Activated CD4-positive, alpha-beta T cell treated with anti-CD3 and anti-CD28 coated beads for 36 hours (primary cell): ENCODE measurements at regions not wholly inside any gene's neighbourhood (a gene's known extent, or its start where the extent isn't known, plus 50 kb on each side); places are given as distances from the start of the nearest gene placed in this dataset.
"Not testable (repeated sequence)": the region's sequence is repeated elsewhere in the genome, so short reads cannot be mapped to it uniquely, and the experiment has no call there.

Source experiments
- ATAC-seq: fragments of 200-7000 bp; cut with Tn5 transposase; one replicate; pipeline ENCODE4 v1.10.0; 2021; ENCODE audit warnings: mild to moderate bottlenecking, moderate library complexity
- CTCF ChIA-PET: fragments of 350-600 bp; sonication (Branson Sonifier 250); formaldehyde crosslinking; loops from one replicate; lab custom pipeline; 2021; ENCODE audit warnings: antibody characterized with exemption; lab: Charles Lee
- POLR2A ChIA-PET: fragments of 350-600 bp; sonication (Branson Sonifier 250); formaldehyde crosslinking; loops from one replicate; lab custom pipeline; 2021; ENCODE audit warnings: antibody characterized with exemption, inconsistent platforms; lab: Charles Lee
- DNase-seq: peaks from one replicate; pipeline ENCODE4 v3.0.0-alpha.2; 2020
- H3K27ac Mint-ChIP-seq: one replicate; pipeline ENCODE4 v1.8.0; 2021; ENCODE audit warnings: mixed read lengths
- H3K27me3 Mint-ChIP-seq: one replicate; pipeline ENCODE4 v1.8.0; 2021; ENCODE audit warnings: mixed read lengths
- H3K36me3 Mint-ChIP-seq: one replicate; pipeline ENCODE4 v1.8.0; 2021; ENCODE audit warnings: low read depth, mixed read lengths
- H3K4me1 Mint-ChIP-seq: one replicate; pipeline ENCODE4 v1.8.0; 2021; ENCODE audit warnings: mixed read lengths
- H3K4me3 Mint-ChIP-seq: one replicate; pipeline ENCODE4 v1.8.0; 2021; ENCODE audit warnings: mild to moderate bottlenecking, moderate library complexity, mixed read lengths
- H3K9me3 Mint-ChIP-seq: one replicate; pipeline ENCODE4 v1.8.0; 2021; ENCODE audit warnings: low read depth, mixed read lengths
- intact Hi-C, 2 experiments: fragments of 100-400 bp; cut with DNase I in 1 of 2; cut with micrococcal nuclease in 1 of 2; formaldehyde crosslinking; loops; one replicate each; pipeline versions ENCODE4 v1.14.2 to v1.15.1; 2022 to 2024; cut with DNase I, micrococcal nuclease

DNA sequence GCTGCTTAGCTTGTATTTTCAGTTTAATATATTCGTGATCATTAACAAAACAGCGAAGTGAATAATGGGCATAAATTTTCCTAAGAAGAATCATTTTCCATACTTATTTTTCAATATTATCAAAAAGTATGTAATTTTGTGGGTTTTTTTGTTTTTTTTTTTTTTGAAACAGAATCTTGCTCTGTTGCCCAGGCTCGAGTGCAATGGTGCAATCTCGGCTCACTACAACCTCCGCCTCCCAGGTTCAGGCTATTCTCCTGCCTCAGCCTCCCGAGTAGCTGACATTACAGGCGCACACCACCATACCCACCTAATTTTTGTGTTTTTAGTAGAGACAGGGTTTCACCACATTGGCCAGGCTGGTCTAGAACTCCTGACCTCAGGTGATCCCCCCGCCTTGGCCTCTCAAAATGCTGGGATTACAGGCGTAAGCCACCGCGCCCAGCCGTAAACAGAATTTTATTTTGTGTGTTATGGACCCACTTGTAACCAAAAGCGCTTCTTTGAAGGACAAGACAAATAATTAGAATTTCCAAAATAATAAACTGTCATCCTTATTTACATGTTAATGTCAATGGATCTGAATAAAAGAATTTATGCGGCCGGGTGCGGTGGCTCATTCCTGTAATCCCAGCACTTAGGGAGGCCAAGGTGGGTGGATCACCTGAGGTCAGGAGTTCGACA, 286.5 kb upstream of the MKLN1 start:
- DNase-seq, H3K4me3 Mint-ChIP-seq, H3K27me3 Mint-ChIP-seq, ATAC-seq, H3K9me3 Mint-ChIP-seq: not testable (repeated sequence)
- ChIA-PET POLR2A (interaction anchor here (0.7 to 1.5 kb wide), 5 partner anchors 51 to 144 kb away, joined by 3 to 15 read pairs (median 3); no protein-coding TSS in a partner anchor), CTCF (interaction anchor here (0.7 to 4.9 kb wide), 40 partner anchors 12 to 173 kb away, joined by 3 to 96 read pairs (median 7); no protein-coding TSS in a partner anchor)
- Mint-ChIP-seq H3K4me1 (peaks cover 59% of the 10 kb centered on the region), H3K36me3 (peaks cover 27% of the 10 kb centered on the region), H3K27ac (peak overlapping the region; percentile 82)
- intact Hi-C loops: loop anchor here (2.0 kb wide), 2 partner anchors 34 to 144 kb away; no protein-coding TSS in a partner anchor

DNA sequence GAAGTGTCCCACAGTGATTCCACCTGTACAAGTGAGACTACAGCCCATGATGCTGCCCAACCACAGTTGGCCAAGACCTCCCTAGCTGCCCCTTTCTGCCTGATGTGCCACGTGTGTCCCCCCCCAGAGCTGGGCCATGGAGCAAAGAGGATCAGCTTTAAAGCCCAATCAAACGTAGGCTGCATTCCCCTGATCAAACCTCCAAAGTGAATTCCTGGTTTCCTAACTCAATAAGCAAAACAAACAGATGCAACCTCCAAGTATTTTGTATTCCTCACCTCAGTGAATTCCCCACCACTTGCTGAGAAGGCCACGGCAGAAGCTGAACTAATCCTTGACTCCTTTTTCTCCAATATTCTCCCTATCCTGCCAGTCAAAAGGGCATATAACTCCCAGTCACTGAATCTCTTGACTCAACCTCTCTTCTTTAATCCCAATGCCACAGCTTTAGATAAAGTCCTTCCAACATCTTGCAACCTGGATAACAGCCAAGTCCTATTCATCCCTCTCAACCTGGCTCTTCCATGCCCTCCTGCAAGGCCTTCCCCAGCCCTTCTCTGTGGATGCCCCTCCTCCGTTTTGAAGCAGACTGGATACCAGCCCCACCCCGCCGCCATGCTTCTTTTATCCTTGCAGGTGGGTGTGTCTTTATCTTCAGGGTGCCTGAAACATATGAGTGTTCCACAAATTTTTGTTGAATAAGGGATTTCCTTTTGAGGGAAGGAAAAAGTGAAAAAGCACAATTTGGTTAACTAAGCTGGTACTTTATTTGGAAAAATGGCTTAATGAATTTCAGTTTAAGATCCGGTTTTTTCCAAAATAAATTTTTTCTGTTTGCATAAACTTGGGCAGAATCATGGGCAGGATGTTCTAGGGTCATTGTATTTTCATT, 285.2 kb upstream of the MKLN1 start:
- ChIA-PET CTCF (interaction anchor here (0.6 to 4.9 kb wide), 13 partner anchors 11 to 146 kb away, joined by 3 to 96 read pairs (median 3); no protein-coding TSS in a partner anchor), POLR2A (interaction anchor here (0.7 to 1.0 kb wide), 2 partner anchors 82 to 129 kb away, joined by 3 read pairs; no protein-coding TSS in a partner anchor)
- H3K36me3 Mint-ChIP-seq: peaks cover 38% of the 10 kb centered on the region
- peak overlapping the region; percentile 61 for H3K27ac Mint-ChIP-seq
- DNase-seq (no peak), ATAC-seq (no peak)
- peaks cover 55% of the 10 kb centered on the region for H3K4me1 Mint-ChIP-seq
- peaks cover 8% of the 10 kb centered on the region for H3K9me3 Mint-ChIP-seq
- no peaks in the 10 kb centered on the region for H3K27me3 Mint-ChIP-seq
- H3K4me3 Mint-ChIP-seq: no peak overlapping the region
- intact Hi-C loops: no loop called here

DNA sequence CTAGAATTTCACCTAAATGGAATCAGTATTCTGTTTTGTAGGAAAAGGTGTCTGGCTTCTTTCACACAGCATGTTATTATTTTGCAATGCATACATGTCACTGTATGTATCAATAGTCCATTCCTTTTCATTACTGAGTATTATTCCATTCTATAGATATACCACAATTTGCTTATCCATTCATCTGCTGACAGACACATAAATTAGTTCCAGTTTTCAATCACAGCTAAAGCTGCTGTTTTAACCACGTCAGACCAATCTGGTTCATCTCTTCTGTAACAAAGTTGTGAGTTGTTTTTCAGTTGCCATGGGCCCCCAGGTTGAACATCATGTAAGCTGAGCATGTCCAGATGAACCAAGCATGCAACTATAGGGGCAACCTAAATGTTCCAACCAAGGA, 282.1 kb upstream of the MKLN1 start:
- peaks cover 60% of the 10 kb centered on the region for H3K4me1 Mint-ChIP-seq
- no peaks in the 10 kb centered on the region for H3K27me3 Mint-ChIP-seq
- intact Hi-C loops: no loop called here
- CTCF ChIA-PET: interaction anchor here (0.5 to 1.3 kb wide), 3 partner anchors 64 to 468 kb away, joined by 3 to 4 read pairs (median 3); no protein-coding TSS in a partner anchor
- ATAC-seq (no peak), DNase-seq (no peak)
- H3K4me3 Mint-ChIP-seq: no peak overlapping the region
- peak overlapping the region; percentile 37 for H3K27ac Mint-ChIP-seq
- peaks cover 50% of the 10 kb centered on the region for H3K36me3 Mint-ChIP-seq
- peaks cover 8% of the 10 kb centered on the region for H3K9me3 Mint-ChIP-seq
- POLR2A ChIA-PET: interaction anchor here (1.1 kb wide), 1 partner anchor 101 kb away, joined by 3 read pairs; no protein-coding TSS in a partner anchor

DNA sequence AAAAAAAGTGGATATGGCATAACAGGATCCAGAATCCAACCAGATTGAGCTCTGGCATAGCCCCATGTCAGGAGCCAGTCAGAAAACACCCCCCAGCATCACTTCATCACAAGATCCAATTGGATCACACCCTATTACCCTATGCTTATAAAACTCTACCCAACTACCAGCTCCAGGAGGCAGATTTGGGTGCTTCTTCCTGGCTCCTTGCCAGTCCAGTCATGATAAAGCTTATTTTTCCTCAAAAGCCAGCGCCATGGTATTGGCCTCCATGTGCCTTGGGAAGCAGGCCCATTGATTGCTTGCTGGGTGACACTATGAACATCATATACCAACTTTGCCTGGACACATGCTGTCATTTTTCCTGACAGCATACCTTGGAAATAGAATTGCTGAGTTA, 281.4 kb upstream of the MKLN1 start:
- no peak overlapping the region for H3K4me3 Mint-ChIP-seq
- ChIA-PET CTCF (interaction anchor here (0.5 to 1.3 kb wide), 3 partner anchors 64 to 468 kb away, joined by 3 to 4 read pairs (median 3); no protein-coding TSS in a partner anchor), POLR2A (interaction anchor here (1.1 kb wide), 1 partner anchor 101 kb away, joined by 3 read pairs; no protein-coding TSS in a partner anchor)
- DNase-seq (no peak), ATAC-seq (no peak)
- peaks cover 62% of the 10 kb centered on the region for H3K4me1 Mint-ChIP-seq
- H3K27ac Mint-ChIP-seq: peak overlapping the region; percentile 21
- intact Hi-C loops: no loop called here
- peaks cover 8% of the 10 kb centered on the region for H3K9me3 Mint-ChIP-seq
- no peaks in the 10 kb centered on the region for H3K27me3 Mint-ChIP-seq
- H3K36me3 Mint-ChIP-seq: peaks cover 52% of the 10 kb centered on the region

DNA sequence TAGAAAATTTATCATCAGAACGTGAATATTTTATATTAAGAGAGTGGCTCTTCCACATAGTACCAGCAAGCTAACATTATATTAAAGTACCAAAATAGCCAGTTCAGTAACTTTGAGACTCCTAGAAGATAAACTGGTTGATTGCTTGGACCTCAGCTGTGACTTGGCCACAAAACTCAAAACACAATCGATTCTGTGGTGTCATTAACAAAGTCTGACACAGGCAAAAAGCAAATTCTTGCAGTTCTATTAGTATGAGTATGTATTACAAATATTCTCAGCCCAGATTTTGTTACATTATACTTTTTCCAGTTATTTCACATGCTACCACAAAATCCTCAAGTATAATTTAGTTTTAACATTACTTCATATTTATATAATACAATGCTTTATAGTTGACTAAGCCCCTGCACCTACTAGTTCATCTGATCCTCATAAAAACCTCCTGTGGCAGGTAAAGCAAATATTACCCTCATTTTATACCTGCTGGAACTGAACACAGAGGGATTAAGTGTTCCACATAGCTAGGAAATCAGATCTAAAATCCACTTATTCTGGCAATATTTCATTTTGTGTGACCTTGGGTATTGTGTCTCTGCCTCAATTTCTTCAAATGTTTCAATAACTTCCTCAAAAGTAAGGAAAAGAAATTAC, 279.9 kb upstream of the MKLN1 start:
- DNase-seq: no peak
- POLR2A ChIA-PET: no interaction called here
- Mint-ChIP-seq H3K27ac (no peak overlapping the region), H3K9me3 (peaks cover 8% of the 10 kb centered on the region), H3K36me3 (peaks cover 52% of the 10 kb centered on the region), H3K27me3 (no peaks in the 10 kb centered on the region), H3K4me3 (no peak overlapping the region), H3K4me1 (peaks cover 62% of the 10 kb centered on the region)
- CTCF ChIA-PET: interaction anchor here (0.8 to 0.9 kb wide), 2 partner anchors 8 to 465 kb away, joined by 3 read pairs; no protein-coding TSS in a partner anchor
- no peak for ATAC-seq
- intact Hi-C loops: no loop called here

DNA sequence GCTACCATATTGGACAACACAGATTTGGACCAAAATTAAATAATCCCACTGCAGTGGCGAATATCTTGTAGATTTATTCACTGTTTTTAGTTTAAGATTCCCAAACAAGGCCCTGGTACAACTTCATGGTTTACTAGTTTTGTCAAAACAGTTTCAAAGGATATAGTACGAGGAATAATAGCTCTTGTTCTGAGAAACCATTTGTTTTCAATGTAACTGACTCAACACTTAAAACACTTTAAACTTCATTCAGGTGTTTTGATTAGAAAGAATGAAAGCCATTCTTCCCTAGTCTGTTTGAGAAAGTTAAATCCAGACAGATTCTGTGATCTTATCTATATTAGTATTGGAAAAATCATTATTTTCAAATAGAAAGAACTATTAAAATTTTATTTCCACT, 276.4 kb upstream of the MKLN1 start:
- H3K27ac Mint-ChIP-seq: no peak overlapping the region
- POLR2A ChIA-PET: no interaction called here
- DNase-seq (no peak), ATAC-seq (no peak)
- no peak overlapping the region for H3K4me3 Mint-ChIP-seq
- no peaks in the 10 kb centered on the region for H3K27me3 Mint-ChIP-seq
- CTCF ChIA-PET: interaction anchor here (0.6 to 1.0 kb wide), 5 partner anchors 11 to 77 kb away, joined by 3 to 6 read pairs (median 3); no protein-coding TSS in a partner anchor
- peaks cover under 1% of the 10 kb centered on the region for H3K9me3 Mint-ChIP-seq
- H3K36me3 Mint-ChIP-seq: peaks cover 41% of the 10 kb centered on the region
- peaks cover 70% of the 10 kb centered on the region for H3K4me1 Mint-ChIP-seq
- intact Hi-C loops: no loop called here

DNA sequence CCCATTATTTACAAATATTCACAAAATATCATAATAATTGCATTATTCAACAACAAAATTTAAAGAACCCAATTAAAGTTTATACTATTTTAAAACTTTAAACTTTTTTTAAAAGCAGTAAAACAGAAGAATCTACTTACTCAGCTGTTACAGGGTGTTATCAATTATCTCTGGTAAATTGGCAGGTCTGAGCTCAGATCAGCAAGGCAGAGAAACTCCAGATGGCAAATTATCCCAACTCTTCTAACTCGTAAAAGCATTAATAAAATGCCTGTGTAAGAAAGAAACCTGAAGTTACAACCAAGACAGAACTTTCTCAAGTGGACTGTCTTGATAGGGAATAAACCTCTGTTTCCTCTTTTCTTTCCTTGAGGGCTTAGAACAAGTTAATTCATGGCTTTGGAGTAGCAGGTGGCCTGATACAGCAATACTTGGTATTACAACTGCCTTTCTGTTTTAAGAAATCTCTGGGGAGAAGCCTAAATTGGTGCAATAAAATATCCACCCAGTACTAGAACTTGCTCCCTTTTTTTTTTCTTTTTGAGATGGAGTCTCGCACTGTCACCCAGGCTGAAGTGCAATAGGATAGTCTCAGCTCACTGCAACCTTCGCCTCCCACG, 275.3 kb upstream of the MKLN1 start:
- peaks cover 75% of the 10 kb centered on the region for H3K4me1 Mint-ChIP-seq
- no peak overlapping the region for H3K27ac Mint-ChIP-seq
- POLR2A ChIA-PET: no interaction called here

DNA sequence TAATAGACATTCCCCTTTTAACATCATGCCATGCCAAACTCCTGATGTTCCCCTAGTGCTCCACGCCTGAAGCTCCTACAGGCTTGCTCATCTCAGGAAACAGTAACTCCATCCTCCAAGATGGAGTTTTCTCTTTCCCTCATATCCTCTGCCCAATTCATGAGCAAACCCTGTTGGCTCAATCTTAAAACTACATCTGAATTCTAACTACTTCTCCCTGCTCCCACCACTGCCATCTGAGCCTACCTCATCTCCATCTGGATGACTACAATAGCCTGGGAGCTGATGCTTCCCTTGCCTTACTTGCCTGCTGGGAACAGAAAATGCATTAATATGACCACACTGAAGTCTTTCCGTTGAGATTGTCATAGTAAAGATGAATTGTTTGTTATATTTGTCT, 271.7 kb upstream of the MKLN1 start:
- ChIA-PET POLR2A (interaction anchor here (0.6 kb wide), 1 partner anchor 98 kb away, joined by 4 read pairs; no protein-coding TSS in a partner anchor), CTCF (interaction anchor here (0.6 to 5.7 kb wide), 7 partner anchors 9 to 451 kb away, joined by 3 to 35 read pairs (median 5); no protein-coding TSS in a partner anchor)
- intact Hi-C loops: no loop called here
- Mint-ChIP-seq H3K27ac (peak overlapping the region; percentile 76), H3K4me1 (peaks cover 63% of the 10 kb centered on the region), H3K36me3 (peaks cover 22% of the 10 kb centered on the region), H3K9me3 (no peaks in the 10 kb centered on the region), H3K4me3 (no peak overlapping the region), H3K27me3 (no peaks in the 10 kb centered on the region)
- ATAC-seq (no peak), DNase-seq (no peak)

More for the DNA sequence above, 275.3 kb upstream of the MKLN1 start:
- peaks cover 36% of the 10 kb centered on the region for H3K36me3 Mint-ChIP-seq
- no peaks in the 10 kb centered on the region for H3K9me3 Mint-ChIP-seq
- DNase-seq: no peak
- intact Hi-C loops: no loop called here
- ATAC-seq: no peak
- H3K27me3 Mint-ChIP-seq: no peaks in the 10 kb centered on the region
- CTCF ChIA-PET: interaction anchor here (1.0 to 2.9 kb wide), 4 partner anchors 11 to 71 kb away, joined by 3 to 13 read pairs (median 4); no protein-coding TSS in a partner anchor
- H3K4me3 Mint-ChIP-seq: no peak overlapping the region

DNA sequence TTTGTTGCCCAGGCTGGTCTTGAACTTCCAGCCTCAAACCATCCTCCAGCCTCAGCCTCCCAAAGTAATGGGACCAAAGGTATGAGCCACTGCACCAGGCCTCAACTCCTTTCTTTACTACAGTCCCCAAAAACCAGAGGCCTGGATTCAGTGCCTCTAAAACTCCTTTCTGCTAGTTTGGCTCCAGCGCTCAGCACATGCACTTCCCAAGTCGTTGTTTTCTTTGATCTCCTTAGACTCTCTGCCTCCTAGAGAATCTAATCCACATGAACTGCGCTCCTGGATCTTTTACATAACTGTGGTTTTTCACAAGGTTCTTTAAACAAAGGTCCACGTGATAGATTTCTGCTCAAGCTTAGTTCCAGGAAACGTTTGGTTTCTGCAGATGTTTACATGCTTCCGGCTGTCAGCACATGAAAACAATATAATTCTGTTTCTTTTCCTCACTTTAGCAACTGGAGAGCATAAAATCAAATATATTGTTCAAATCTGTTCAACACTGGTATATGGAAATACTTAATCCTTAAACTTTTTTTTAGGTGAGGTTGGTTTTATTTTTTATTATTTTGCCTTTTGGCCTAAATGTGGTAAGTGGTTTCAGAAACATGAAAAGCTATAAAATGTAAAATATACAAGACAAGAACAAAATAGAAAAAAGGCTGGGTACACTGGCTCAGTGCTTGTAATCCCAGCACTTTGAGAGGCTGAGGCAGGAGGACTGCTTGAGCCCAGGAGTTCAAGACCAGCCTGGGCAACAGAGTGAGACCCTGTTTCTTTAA, 270.5 kb upstream of the MKLN1 start:
- intact Hi-C loops: no loop called here
- peak; percentile 57 for ATAC-seq
- peak overlapping the region; percentile 31 for H3K4me3 Mint-ChIP-seq
- POLR2A ChIA-PET: interaction anchor here (0.6 to 1.3 kb wide), 11 partner anchors 12 to 753 kb away, joined by 3 to 6 read pairs (median 4); no protein-coding TSS in a partner anchor
- peak overlapping the region; percentile 76 for H3K27ac Mint-ChIP-seq
- peaks cover 64% of the 10 kb centered on the region for H3K4me1 Mint-ChIP-seq
- peaks cover 26% of the 10 kb centered on the region for H3K36me3 Mint-ChIP-seq
- DNase-seq: no peak
- CTCF ChIA-PET: interaction anchor here (0.6 to 5.7 kb wide), 15 partner anchors 11 to 450 kb away, joined by 3 to 35 read pairs (median 3); no protein-coding TSS in a partner anchor
- H3K27me3 Mint-ChIP-seq: no peaks in the 10 kb centered on the region
- H3K9me3 Mint-ChIP-seq: no peaks in the 10 kb centered on the region
